Stimulated activated CD8-positive, alpha-beta memory T cell treated with anti-CD3 and anti-CD28 coated beads, Interleukin-7, amount 100 ng/mL, for 48 hours (primary cell): ENCODE measurements at regions not wholly inside any gene's neighbourhood (a gene's known extent, or its start where the extent isn't known, plus 50 kb on each side); places are given as distances from the start of the nearest gene placed in this dataset.

Experiments used
- DNase-seq, 2 donors: peaks; one replicate each; pipeline ENCODE4 v3.0.0-alpha.2; 2020; ENCODE audit warnings: low read depth in 1 of 2; ENCODE audit errors: extremely low read depth in 1 of 2

DNA sequence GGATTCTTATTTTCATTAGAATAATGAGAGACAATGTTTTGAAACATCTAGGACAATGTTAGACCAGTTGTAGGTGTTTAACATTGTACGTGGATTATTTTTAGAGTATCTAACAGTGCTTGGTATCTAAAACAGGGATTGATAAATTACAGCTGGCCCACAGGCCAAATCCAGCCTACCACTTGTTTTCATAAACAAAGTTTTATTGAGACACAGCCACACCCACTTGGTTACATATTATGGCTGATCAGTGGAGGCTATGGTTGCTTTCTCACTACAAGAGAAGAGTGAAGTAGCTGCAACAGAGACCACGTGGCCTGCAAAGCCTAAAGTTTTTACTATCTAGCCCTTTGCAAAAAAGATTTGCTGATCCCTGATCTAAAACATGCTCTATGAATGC lies 223.1 kb upstream of the CTNNB1 start:
- no peak for DNase-seq

DNA sequence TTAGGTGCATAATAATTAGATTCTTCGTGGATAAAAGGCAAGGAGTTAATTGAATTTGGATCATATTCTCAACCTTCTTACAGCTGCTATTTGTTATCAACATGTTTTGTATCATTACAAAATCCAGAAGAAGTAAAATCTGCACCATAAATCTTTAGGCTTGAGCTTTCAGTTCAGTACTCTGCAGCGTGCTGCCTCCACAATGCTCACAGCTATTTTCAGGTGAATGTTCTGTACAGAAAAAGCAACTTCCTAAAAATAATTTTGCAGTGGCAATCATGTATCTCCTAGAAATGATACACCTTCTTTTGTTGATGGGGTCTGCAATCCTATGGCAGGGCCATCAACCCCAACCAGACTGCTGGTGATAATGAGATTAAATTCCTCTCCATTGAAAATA lies 220.9 kb upstream of the CTNNB1 start:
- DNase-seq, result no peak

DNA sequence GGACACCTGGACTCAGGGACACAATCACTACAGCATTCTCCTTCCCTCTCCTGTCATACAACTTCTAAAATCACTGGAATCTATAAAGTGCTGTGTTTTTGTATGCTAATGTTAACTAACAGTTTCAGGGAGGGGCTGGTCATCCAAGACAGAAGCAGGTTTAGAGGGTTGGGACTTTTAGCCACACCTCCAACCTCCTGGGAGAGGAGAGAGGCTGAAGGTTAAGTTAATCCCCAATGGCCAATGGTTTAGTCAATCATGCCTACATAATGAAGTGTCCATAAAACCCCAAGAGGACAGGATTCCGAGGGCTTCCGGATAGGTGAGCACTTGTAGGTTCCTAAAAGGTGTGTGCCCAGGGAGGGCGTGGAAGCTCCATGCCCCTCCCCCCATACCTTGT lies 219.3 kb upstream of the CTNNB1 start:
- DNase-seq, result no peak

DNA sequence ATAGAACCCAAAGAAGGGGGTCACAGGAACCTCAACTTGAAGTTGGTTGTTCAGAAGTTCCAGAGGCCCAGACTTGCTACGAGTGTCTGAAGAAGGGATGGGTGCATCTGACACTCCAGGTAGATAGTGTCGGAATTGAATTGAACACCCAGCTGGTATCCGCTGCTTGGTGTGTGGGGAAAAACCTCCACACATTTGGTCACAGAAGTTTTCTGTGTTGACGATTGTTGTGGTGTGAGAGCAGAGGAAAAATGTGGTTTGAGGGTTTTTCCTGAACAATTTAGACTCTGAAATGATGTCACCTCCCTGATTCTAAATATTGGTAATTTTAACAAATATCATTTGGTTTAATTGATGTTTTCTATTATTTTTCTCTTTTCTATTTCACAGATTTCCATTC lies 218.8 kb upstream of the CTNNB1 start:
- DNase-seq, result peak in 1 of 2 donors; percentile 6

DNA sequence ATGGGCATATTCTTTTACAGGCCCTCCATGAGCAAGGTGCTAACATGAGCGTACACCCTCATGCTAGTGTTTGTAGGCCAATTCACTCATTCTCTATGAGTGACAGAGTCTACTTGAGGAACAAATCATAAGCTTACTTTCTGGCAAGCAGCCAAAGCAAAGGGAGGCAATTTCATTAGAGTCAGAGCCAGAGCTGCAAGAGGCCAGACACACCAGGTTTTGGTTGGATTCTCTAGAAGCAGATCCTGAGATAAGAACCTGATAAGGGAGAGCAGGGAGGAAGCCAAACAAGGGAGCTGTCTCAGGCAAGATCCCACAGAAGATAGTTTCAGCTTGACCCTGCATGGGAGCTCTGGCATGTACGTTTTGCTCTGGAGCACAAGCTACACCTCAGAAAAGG lies 214.1 kb upstream of the CTNNB1 start:
- no peak for DNase-seq

DNA sequence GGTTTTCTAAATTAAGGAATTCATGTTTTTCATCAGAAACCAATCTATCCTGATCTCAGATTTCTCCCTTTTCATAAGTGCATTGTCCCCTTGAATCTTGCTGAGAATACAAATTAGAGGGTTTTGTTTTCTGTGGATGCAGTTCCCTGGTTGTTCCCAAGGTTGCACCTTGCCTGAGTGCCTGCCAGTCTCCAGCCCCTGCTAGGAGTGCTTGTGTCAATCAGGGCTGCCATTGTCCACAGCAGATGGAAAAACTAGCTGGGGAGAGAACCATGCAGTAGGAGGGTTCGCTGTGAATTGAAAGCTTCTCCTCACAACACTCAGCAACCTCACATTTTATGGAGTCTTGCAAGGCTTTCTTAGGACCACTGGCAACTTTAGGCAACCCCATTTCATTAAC lies 210.8 kb upstream of the CTNNB1 start:
- DNase-seq, result no peak

DNA sequence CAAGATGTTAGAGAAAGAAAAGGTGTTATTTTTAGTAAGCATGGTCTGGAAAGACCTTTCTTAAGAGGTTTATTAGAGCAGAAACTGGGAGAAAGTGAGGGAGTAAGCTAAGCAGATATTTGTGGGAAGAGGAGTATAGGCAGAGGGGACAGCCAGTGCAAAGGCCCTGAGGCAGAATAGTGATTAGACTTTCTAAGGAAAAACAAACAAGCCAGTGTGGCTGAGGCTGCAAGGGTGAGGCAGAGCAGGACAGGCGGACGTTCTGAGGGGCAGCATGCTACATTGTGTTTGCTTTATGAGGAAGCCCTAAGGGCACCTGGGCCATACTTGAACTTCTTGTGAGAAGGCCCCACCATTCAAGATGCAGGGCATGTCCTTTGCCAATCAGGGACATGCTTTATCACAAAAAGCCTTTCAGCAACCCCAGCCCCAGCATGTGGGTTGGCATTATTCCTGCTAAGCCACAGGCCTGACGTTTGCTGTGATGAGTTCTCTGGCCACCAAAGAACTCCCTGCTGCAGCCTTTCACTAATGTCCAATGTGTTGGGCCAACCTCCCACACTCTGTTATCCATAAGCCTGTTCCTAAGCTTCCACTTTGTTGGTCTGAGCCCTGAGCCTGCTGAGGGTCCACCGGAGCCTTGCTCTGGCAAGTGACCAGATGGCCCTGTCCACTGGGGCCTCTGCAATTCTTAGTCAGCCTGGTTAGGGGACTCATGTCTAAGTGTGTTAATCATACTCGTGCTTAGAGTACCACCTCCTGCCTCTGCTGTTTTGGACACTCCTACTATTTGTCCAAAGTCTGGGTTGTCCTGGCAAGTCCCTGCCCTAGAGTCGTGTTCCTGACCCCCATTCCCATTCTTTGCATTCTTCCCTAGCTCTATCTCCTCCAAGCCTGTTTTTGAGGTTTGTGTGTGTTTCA lies 209.9 kb upstream of the CTNNB1 start:
- DNase-seq, result no peak

DNA sequence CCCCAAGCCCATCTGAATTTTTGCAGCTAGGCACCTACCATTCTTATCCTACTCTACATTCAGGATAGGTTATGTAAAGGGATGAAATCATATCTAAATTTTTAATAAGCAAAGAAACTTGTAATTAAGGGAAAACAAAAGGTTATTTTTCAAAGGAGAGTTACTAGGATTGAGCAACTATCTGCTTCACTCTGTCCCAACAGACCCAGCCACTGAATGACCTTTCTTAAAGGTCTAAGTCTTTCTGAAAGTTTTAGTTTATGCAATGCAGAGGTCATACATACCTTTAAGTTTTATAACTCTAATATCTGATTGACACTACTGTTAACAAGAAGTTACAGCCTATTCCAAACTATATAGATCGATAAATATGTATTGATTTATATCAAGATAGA lies 209.2 kb upstream of the CTNNB1 start:
- no peak for DNase-seq

DNA sequence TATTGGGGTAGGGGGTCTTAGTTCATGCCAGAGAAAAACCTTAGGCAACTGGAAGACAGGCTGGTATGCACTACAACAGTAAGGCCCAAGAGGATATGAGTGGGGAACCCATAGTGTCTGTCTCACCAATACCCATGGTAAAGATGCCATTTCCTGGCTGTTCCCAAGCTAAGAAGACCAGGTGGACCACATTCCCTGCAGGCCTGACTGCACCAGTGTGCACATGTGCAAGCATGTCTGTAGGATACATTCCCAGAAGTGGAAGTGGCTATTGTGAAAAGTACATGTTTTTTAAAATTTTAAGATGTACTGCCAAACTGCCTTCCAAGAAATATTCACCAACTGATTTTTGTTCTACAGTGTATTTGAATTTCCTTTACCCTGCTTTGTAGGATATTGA lies 207.3 kb upstream of the CTNNB1 start:
- DNase-seq, result no peak

DNA sequence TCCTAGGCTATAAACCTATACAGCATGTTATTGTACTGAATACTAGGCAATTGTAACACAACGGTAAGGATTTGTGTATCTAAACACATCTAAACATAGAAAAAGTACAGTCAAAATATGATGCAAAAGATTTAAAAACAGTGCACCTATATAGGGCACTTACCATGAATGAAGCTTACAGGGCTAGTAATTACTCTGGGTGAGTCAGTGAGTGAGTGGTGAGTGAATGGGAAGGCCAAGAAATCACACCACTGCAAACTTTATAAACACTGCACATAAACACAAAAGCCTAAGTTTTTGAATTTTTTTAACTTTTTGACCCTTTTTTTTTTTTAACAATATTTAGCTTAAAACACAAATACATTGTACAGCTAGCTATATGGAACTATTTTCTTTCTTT lies 204.7 kb upstream of the CTNNB1 start:
- DNase-seq, result no peak

DNA sequence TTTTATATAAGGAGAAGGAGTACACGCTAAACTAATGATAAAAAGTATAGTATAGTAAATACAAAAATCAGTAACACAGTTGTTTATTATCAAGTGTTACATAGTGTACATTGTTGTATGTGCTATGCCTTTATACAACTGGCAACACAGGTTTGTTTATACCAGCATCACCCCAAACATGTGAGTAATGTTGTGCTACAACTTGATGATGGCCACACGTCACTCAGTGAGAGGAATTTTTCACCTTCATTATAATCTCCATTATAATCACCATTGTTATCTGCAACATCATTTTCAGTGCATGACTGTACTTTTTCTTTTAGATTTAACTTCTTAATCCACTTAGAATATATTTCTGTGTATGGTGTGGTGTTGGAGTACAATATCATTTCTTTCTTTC lies 204.0 kb upstream of the CTNNB1 start:
- DNase-seq, result no peak

DNA sequence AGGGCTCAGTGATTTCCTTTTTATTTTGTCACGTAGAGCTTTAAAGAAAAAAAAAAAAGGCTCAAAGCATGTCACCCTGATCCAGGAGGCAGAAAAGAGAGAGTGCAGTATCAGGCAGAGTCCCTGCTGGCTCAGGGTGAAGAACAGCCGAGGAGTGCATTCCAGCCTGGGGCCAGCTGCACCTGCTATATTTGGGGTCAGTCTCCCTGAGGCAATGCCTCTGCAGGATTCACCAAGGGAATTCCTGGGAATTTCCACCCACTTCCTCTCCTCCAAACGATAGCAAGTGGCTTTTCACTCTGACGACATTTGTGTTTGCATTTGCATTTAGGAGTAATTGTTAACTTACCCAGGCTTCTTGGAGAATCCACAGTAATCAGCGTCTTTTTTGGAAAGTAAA lies 202.9 kb upstream of the CTNNB1 start:
- DNase-seq, result no peak

DNA sequence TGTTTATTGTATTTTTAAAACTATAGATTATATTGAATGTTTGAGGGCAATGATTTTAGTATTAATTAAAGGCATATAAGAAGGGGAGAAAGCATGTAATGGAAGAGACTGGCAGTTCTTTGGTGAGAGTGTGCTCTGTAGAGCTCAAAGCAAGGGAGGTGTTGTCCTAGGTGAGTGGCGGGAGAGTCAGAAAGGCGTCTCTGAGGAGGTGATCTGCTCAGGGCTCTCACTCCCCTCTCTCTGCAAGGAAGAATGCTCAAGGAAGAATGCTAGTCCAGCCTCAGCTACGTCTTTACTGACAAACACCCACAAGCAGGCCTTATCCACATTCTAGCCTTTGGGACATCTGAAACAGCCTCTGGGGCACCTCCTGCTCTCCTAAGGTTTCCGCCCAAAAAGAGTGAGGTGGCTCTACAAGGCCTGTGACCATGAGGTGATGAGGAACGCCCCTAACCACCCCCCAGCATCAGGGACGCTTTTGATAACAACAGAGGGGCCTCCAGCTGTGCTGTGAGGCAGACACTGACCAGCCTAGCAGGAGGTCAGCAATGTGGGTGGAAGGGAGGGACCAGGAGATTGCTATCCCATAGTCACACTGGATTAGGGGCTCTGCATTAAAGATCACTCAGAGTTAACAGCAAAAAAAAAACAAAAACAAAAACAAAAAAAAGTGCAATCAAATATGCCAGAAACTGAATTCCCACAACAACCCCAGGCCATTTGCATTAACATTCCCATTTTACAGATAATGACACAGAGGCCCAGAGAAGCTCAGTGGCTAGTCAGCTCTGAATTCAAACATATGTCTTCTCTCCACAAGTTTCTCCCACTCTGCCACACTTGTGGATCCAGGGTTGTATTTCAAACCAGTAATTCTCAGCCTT lies 202.2 kb upstream of the CTNNB1 start:
- no peak for DNase-seq

DNA sequence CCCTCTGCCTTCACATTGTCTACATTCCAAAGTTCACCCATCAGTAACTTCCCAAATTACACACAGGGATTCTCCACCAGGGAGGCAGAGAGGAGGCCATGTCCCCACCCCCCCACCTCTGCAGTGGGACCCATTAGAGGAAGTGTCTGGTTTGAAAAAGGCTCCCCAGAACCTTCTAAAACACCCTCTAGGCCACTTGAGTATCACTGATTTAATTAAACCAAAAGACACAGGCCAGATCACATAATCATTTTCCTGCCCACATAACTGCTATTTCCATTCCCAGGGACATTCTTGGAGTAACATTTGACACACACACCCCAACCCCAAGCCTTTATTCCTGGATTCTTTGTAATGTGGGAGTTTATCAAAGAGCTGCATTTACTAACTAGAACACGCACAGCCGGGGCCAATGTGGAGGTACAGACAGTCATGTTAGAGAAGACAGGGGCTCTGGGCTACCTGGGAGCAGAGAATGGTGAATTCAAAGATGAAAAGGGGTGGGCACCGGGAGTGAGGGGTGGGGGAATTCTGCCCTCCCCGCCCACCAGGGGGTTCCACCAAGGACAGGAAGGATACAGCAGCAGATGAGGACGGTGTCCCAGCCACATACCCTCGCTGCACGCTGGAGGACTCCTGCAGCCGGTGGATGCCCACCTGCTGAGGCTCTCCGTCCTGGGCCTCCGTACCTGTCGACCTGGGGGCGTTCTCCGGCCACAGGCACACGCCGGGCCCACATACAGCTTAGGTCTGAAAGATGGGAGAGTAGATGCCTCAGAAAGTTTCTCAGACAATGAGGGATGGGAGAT lies 201.4 kb upstream of the CTNNB1 start:
- DNase-seq, result no peak

DNA sequence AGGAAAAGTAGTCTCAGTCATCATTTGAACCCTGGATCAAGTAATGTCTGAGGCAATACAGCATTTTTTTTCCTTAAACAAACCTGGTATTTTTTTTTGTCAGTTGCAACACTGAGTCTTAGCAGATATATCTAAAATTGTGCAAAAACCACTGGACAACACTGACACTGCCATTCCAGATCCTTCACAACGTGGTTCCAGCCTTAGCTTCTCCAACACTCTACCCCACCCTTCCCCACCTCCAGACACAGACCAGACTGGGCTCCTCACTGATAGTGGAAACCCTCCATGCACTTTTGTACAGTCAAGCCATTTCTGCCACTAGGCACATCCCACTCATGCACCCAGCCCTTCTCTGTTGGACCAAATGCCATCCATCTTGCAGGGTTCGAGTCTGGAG lies 199.6 kb upstream of the CTNNB1 start:
- no peak for DNase-seq

DNA sequence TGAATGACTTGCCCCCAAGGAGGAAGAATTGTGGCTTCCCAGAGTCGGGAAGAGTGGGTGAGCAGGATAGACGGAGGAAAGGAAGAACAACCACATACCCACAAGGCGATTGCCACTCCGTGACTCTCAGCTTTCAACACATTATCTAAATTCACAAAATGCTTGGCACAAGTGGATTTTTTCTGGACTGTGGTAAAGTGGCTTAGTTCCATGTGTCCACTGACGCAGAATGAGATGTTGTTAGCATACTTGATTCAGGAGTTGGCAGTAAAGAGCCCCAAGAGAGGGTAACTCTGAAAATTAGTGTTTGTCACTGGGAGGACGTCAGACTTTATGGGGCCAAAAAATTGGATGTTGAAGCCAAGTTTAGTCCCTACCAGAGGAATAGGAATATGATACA lies 198.8 kb upstream of the CTNNB1 start:
- DNase-seq, result no peak

DNA sequence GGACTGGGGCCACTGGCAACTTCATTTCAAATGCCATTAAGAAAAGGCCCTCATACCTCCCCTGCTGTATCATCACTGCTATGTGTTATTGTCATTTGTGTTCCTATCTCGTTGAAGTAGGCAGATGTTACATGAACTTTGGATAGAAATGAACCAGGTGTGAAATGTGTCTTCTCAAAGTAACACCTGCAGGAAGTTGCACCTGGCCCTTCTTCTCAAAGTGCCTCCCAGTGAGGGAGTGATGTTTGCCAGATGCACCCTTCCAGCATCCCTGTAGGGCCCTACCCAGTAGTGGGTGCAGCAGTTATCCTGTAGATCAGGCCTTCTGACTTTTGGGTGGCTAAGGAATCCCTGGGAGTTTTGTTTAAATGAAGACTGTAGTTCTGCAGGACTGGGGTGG lies 197.7 kb upstream of the CTNNB1 start:
- DNase-seq, result no peak

DNA sequence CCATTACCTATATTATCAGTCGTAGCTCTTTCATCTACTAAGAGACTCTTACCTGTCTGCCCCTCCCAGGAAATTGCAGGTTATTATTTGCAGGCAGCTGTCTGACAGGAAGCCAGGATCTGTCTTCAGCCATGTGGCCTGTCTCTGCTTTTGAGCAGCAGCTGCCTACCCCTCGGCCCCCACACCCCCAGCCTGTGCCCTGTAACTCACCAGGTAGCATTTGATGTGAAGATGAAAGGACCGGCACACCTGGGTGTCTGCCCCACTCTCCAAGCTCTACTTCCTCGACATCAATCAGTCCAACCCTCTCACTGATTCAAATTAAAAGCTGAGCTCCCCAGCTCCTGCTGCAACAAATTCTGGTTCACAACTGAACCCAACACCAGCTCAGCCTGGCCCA lies 197.2 kb upstream of the CTNNB1 start:
- no peak for DNase-seq

DNA sequence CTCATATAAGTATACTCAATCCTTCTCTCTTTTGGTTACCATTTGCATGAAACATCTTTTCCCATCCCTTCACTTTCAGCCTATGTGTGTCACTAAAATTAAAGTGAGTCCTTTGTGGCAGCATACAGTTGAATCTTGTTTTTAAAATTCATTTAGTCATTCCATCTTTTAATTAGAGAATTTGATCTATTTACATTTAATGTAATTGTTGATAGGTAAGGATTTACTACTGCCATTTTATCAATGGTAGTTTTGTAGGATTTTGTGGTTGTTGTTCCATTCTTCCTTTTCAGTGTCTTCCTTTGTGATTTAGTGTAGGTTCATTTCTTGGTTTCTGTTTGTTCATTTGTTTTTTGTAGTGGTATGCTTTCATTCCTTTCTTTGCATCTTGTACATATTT lies 191.9 kb upstream of the CTNNB1 start:
- DNase-seq, result no peak

DNA sequence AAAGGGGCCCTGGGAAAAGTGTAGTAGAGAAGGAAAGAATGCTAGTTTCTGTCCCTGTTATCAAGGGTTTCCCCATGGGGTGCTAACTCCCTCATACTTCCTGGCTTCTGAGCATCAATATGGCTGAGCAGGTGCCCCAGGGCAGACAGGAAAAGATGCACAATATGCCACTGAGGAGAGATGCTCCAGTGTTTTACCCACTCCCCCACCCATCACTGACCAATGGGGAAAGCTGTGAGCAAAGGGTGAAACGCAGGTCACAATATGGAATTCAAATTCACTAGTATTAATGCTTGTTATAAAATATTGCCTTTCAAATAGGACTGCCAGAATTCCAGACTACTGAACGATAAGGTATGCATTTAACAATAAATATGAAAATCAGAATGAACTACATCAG lies 187.5 kb upstream of the CTNNB1 start:
- DNase-seq, result no peak

DNA sequence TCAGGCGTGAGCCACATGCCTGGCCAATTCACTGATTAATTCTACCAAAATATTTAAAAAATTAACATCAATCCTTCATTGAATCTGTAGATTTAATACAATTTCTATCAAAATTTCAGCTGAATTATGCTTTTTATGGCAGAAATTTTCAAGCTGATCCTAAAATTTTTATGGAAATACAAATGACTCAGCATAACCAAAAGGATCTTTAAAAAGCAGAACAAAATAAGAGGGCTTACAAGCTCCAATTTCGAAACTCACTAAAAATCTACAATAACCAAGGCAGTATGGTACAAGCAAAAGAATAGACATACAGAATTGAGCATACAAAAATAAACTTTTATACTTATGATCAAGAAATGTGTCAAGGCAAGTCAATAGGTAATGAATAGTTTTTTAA lies 180.4 kb upstream of the CTNNB1 start:
- DNase-seq, result no peak
